OCI-LY7 (cell line): ENCODE measurements at regions not wholly inside any gene's neighbourhood (a gene's known extent, or its start where the extent isn't known, plus 50 kb on each side); places are given as distances from the start of the nearest gene placed in this dataset.

Source experiments
- BruUV-seq: library from RNA; stranded (reverse); fragments of 400-500 nt; replicated peaks from 2 replicates; lab custom pipeline; 2021; lab: Mats Ljungman, UMichigan
- CTCF ChIA-PET: fragments of 300-600 bp; sonication (Branson Sonifier 250); formaldehyde crosslinking; loops from one replicate; lab custom pipeline; 2022; ENCODE audit warnings: antibody characterized with exemption; ENCODE audit not compliant: unreplicated experiment; lab: Charles Lee
- POLR2A ChIA-PET: fragments of 300-600 bp; sonication (Branson Sonifier 250); formaldehyde crosslinking; loops from one replicate; lab custom pipeline; 2022; ENCODE audit warnings: antibody characterized with exemption; lab: Charles Lee
- DNase-seq: peaks from one replicate; pipeline ENCODE4 v3.0.0-alpha.2; 2015; ENCODE audit warnings: low spot score
- H2AFZ ChIP-seq: fragments of 200-600 bp; sonication (generic), shearing (Covaris generic); 2 replicates; pipeline ENCODE4 v1.6.1; 2014; ENCODE audit warnings: mild to moderate bottlenecking, antibody characterized with exemption, low read length, moderate library complexity
- H3K27ac ChIP-seq: fragments of 200-600 bp; sonication (generic); 2 replicates; pipeline ENCODE4 v1.5.1; 2014; ENCODE audit warnings: mixed run types, low read depth, mild to moderate bottlenecking, moderate library complexity, low read length, inconsistent platforms; ENCODE audit not compliant: poor library complexity, severe bottlenecking
- H3K36me3 ChIP-seq: fragments of 200-600 bp; sonication (generic); 2 replicates; pipeline ENCODE4 v1.6.1; 2014; ENCODE audit warnings: mild to moderate bottlenecking, antibody characterized with exemption, low read length, moderate library complexity, mixed read lengths; ENCODE audit not compliant: insufficient read depth
- H3K4me1 ChIP-seq: fragments of 200-600 bp; sonication (generic); 2 replicates; pipeline ENCODE4 v1.5.1; 2014; ENCODE audit warnings: mild to moderate bottlenecking, low read length; ENCODE audit not compliant: insufficient read depth, poor library complexity, severe bottlenecking
- H3K4me2 ChIP-seq: fragments of 200-600 bp; sonication (generic); 2 replicates; pipeline ENCODE4 v1.6.1; 2014; ENCODE audit warnings: mild to moderate bottlenecking, low read length
- H3K4me3 ChIP-seq: fragments of 200-600 bp; sonication (generic); 2 replicates; pipeline ENCODE4 v1.5.1; 2014; ENCODE audit warnings: mild to moderate bottlenecking, low read depth, low read length; ENCODE audit not compliant: poor library complexity, severe bottlenecking
- H3K79me2 ChIP-seq: fragments of 200-600 bp; sonication (generic); 2 replicates; pipeline ENCODE4 v1.6.1; 2016; ENCODE audit warnings: low read depth, mild to moderate bottlenecking, low read length, moderate library complexity, mixed read lengths; ENCODE audit not compliant: insufficient read depth
- H3K9me2 ChIP-seq: fragments of 200-600 bp; sonication (generic); 2 replicates; pipeline ENCODE4 v1.6.1; 2016; ENCODE audit warnings: mild to moderate bottlenecking, low read length, mixed read lengths; ENCODE audit not compliant: insufficient read depth
- H3K9me3 ChIP-seq: fragments of 200-600 bp; sonication (generic); 2 replicates; pipeline ENCODE4 v1.6.1; 2014; ENCODE audit warnings: mild to moderate bottlenecking, mixed run types, low read length, mixed read lengths
- H4K20me1 ChIP-seq: fragments of 200-600 bp; sonication (generic); 2 replicates; pipeline ENCODE4 v1.6.1; 2014; ENCODE audit warnings: mild to moderate bottlenecking, antibody characterized with exemption, low read length, moderate library complexity, mixed read lengths; ENCODE audit not compliant: insufficient read depth
- EZH2phosphoT487 ChIP-seq: fragments of 200-600 bp; sonication (generic); IDR thresholded peaks from 2 replicates; pipeline ENCODE4 v1.6.1; 2018; ENCODE audit warnings: low read depth, borderline replicate concordance, mild to moderate bottlenecking, mixed run types, antibody characterized with exemption, low read length, moderate library complexity, mixed read lengths
- intact Hi-C: fragments of 100-400 bp; cut with micrococcal nuclease; formaldehyde crosslinking; loops from one replicate; pipeline ENCODE4 v1.10.0; 2022; ENCODE audit not compliant: unreplicated experiment
- TF ChIP-seq, protein P1 (sequence below): fragments of 200-600 bp; sonication (generic); conservative IDR thresholded peaks from 2 replicates; pipeline ENCODE4 v1.5.1; 2014; ENCODE audit warnings: mild to moderate bottlenecking, antibody characterized with exemption, low read length, moderate library complexity, mixed read lengths

DNA sequence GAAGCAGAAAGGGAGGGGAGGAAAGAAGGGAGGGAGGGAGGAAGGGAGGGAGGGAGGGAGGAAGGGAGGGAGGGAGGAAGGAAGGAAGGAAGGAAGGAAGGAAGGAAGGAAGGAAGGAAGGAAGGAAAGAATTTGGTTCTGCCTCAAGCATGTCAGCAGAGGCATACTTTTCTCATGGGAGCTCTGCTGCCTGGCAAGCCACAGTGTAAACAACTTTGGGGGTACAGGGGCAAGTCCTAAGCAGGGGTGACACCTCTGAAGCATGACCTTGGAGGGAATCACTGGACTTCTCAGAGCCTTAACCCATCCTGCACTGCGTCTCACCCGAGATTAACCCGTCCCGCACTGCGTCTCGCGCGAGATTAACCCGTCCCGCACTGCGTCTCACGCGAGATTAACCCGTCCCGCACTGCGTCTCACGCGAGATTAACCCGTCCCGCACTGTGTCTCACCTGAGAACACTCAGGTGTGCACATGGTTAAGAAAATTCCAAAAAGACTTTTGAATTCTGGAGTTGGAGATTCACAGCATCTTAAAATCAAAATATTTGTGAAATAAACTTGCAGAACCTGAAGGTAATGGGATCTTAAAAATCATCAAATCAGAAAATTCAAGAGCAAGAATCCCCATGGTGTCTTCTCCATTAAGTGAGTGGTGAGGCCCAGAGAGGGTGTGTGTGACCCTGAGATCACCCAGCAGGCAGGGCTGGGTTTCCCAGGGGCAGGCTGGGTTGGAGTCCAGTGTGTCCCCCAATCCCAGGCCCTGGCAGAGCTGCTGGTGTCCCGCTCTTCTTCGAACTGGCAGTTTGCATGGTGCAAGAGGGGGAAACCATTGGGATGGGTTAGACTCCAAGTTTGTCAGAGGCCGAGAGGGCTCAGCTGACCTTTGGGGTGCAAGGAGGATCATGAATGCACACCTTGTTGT lies 190.4 kb downstream of the MN1 start:
- intact Hi-C loops = no loop called here
- Histone ChIP-seq H3K4me1 (no peaks in the 10 kb centered on the region), H3K79me2 (no peaks in the 10 kb centered on the region), H3K36me3 (no peaks in the 10 kb centered on the region), H4K20me1 (no peaks in the 10 kb centered on the region), H3K4me3 (no peak overlapping the region), H3K9me3 (no peaks in the 10 kb centered on the region), H2AFZ (no peak overlapping the region), H3K27ac (no peak overlapping the region), H3K4me2 (no peak overlapping the region), H3K9me2 (no peaks in the 10 kb centered on the region)
- ChIA-PET POLR2A (no interaction called here), CTCF (no interaction called here)
- DNase-seq = no peak
- TF ChIP-seq, protein P1, sequence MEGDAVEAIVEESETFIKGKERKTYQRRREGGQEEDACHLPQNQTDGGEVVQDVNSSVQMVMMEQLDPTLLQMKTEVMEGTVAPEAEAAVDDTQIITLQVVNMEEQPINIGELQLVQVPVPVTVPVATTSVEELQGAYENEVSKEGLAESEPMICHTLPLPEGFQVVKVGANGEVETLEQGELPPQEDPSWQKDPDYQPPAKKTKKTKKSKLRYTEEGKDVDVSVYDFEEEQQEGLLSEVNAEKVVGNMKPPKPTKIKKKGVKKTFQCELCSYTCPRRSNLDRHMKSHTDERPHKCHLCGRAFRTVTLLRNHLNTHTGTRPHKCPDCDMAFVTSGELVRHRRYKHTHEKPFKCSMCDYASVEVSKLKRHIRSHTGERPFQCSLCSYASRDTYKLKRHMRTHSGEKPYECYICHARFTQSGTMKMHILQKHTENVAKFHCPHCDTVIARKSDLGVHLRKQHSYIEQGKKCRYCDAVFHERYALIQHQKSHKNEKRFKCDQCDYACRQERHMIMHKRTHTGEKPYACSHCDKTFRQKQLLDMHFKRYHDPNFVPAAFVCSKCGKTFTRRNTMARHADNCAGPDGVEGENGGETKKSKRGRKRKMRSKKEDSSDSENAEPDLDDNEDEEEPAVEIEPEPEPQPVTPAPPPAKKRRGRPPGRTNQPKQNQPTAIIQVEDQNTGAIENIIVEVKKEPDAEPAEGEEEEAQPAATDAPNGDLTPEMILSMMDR = no peak
- no peak for TF ChIP-seq EZH2phosphoT487
- BruUV-seq = no TSS peak

DNA sequence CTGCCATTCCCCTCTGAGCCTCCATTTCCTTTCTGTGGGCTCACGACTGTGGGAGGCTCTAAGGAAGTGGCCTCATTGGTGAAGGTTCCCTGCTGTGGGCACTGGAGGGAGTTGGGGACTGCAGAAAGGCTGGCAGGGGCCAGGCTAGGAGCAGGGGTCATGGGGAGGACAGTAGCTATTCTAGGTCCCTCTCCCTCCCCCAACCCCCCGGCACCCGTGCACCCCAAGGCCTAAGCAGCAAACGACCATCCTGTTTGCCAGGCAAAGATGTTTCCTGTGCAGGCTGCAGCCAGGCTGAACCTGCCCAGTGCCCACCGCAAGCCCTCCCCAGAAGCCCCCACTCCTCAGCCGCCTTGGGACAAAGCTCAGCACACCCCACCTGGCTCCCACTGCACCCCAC lies 189.4 kb downstream of the MN1 start:
- no TSS peak for BruUV-seq
- no peak for TF ChIP-seq EZH2phosphoT487
- TF ChIP-seq, protein P1 = no peak
- intact Hi-C loops = no loop called here
- Histone ChIP-seq H3K4me3 (no peak overlapping the region), H3K79me2 (no peaks in the 10 kb centered on the region), H3K4me2 (no peak overlapping the region), H4K20me1 (no peaks in the 10 kb centered on the region), H2AFZ (no peak overlapping the region), H3K36me3 (no peaks in the 10 kb centered on the region), H3K9me3 (no peaks in the 10 kb centered on the region), H3K27ac (no peak overlapping the region), H3K4me1 (no peaks in the 10 kb centered on the region), H3K9me2 (no peaks in the 10 kb centered on the region)
- CTCF ChIA-PET = no interaction called here
- POLR2A ChIA-PET = no interaction called here
- DNase-seq = no peak
